Activated CD4-positive, alpha-beta T cell treated with anti-CD3 and anti-CD28 coated beads, Interleukin-2, amount 50 U/mL, for 4 hours (primary cell): ENCODE measurements at regions not wholly inside any gene's neighbourhood (a gene's known extent, or its start where the extent isn't known, plus 50 kb on each side); places are given as distances from the start of the nearest gene placed in this dataset.
"Not testable (repeated sequence)": the region's sequence is repeated elsewhere in the genome, so short reads cannot be mapped to it uniquely, and the experiment has no call there.

ENCODE experiments used
- DNase-seq, 2 experiments: peaks; one replicate each; pipeline ENCODE4 v3.0.0-alpha.2; 2020

- DNase-seq, result no peak
Measured at GRCh38 chr14:105850853-105851581, 324.6 kb downstream of the TMEM121 start.

- DNase-seq, result no peak
Measured at GRCh38 chr14:105851716-105852377, 325.5 kb downstream of the TMEM121 start.

- no peak for DNase-seq
Measured at GRCh38 chr14:105852378-105853088, 326.1 kb downstream of the TMEM121 start.

- no peak for DNase-seq
Measured at GRCh38 chr14:105853089-105853906, 326.9 kb downstream of the TMEM121 start.

- DNase-seq, result no peak
Measured at GRCh38 chr14:105853907-105854599, 327.7 kb downstream of the TMEM121 start.

GRCh38 chr14:105854600-105855245 is 328.3 kb downstream of the TMEM121 start:
- DNase-seq, result no peak

- DNase-seq, result no peak
Measured at GRCh38 chr14:105855246-105855892, 329.0 kb downstream of the TMEM121 start.

- no peak for DNase-seq
Measured at GRCh38 chr14:105855893-105856675, 329.7 kb downstream of the TMEM121 start.

GRCh38 chr14:105856676-105857219 is 330.4 kb downstream of the TMEM121 start:
- no peak for DNase-seq

GRCh38 chr14:105857220-105857825 is 330.9 kb downstream of the TMEM121 start:
- DNase-seq, result no peak

- DNase-seq, result no peak
Measured at GRCh38 chr14:105857826-105858675, 331.7 kb downstream of the TMEM121 start.

GRCh38 chr14:105858676-105859025 is 332.3 kb downstream of the TMEM121 start:
- no peak for DNase-seq

- not testable (repeated sequence) for DNase-seq
Measured at GRCh38 chr14:105859073-105859716, 332.8 kb downstream of the TMEM121 start.

GRCh38 chr14:105859717-105860614 is 333.6 kb downstream of the TMEM121 start:
- peak in 1 of 2 experiments; percentile 12 for DNase-seq

- no peak for DNase-seq
Measured at GRCh38 chr14:105860615-105861580, 334.5 kb downstream of the TMEM121 start.

- no peak for DNase-seq
Measured at GRCh38 chr14:105861985-105862465, 335.6 kb downstream of the TMEM121 start.
